ENCODE measurements at regions not wholly inside any gene's neighbourhood (a gene's known extent, or its start where the extent isn't known, plus 50 kb on each side); places are given as distances from the start of the nearest gene placed in this dataset.

- Histone ChIP-seq H3K9me3 (ENCODE audit: severe bottlenecking) (no peaks in the 10 kb centered on the region), H3K4me1 (ENCODE audit: insufficient read depth, poor library complexity, severe bottlenecking) (no peaks in the 10 kb centered on the region), H3K27me3 (ENCODE audit: insufficient read depth, poor library complexity, severe bottlenecking) (no peaks in the 10 kb centered on the region), H3K4me3 (ENCODE audit: severe bottlenecking) (no peak overlapping the region), H3K27ac (ENCODE audit: poor library complexity, severe bottlenecking) (no peak overlapping the region), H3K36me3 (ENCODE audit: low read depth) (no peaks in the 10 kb centered on the region)
- no peak for TF ChIP-seq CTCF (IDR thresholded peaks at IDR 0.05; ENCODE audit: poor library complexity, severe bottlenecking)
- DNase-seq (ENCODE audit: low spot score) (no peak), ATAC-seq (ENCODE audit: low read depth) (no peak)
These were observed 218.8 kb downstream of the TOMM20 start for GRCh38 chr1:234909851-234910250.

GRCh38 chr1:234909307-234909810, 219.3 kb downstream of the TOMM20 start:
- H3K27ac ChIP-seq (ENCODE audit: poor library complexity, severe bottlenecking) = no peak overlapping the region
- no peaks in the 10 kb centered on the region for H3K27me3 ChIP-seq (ENCODE audit: insufficient read depth, poor library complexity, severe bottlenecking)
- DNase-seq (ENCODE audit: low spot score) = no peak
- H3K9me3 ChIP-seq (ENCODE audit: severe bottlenecking) = no peaks in the 10 kb centered on the region
- H3K36me3 ChIP-seq (ENCODE audit: low read depth) = no peaks in the 10 kb centered on the region
- no peak for TF ChIP-seq CTCF (IDR thresholded peaks at IDR 0.05; ENCODE audit: poor library complexity, severe bottlenecking)
- no peaks in the 10 kb centered on the region for H3K4me1 ChIP-seq (ENCODE audit: insufficient read depth, poor library complexity, severe bottlenecking)
- no peak overlapping the region for H3K4me3 ChIP-seq (ENCODE audit: severe bottlenecking)
- no peak for ATAC-seq (ENCODE audit: low read depth)

- Histone ChIP-seq H3K27me3 (ENCODE audit: insufficient read depth, poor library complexity, severe bottlenecking) (no peaks in the 10 kb centered on the region), H3K9me3 (ENCODE audit: severe bottlenecking) (no peaks in the 10 kb centered on the region), H3K36me3 (ENCODE audit: low read depth) (no peaks in the 10 kb centered on the region), H3K27ac (ENCODE audit: poor library complexity, severe bottlenecking) (no peak overlapping the region), H3K4me3 (ENCODE audit: severe bottlenecking) (no peak overlapping the region), H3K4me1 (ENCODE audit: insufficient read depth, poor library complexity, severe bottlenecking) (no peaks in the 10 kb centered on the region)
- TF ChIP-seq CTCF (IDR thresholded peaks at IDR 0.05; ENCODE audit: poor library complexity, severe bottlenecking) = no peak
- ATAC-seq (ENCODE audit: low read depth) (no peak), DNase-seq (ENCODE audit: low spot score) (no peak)
These were observed 220.1 kb downstream of the TOMM20 start for GRCh38 chr1:234908571-234908970.

- TF ChIP-seq CTCF (IDR thresholded peaks at IDR 0.05; ENCODE audit: poor library complexity, severe bottlenecking) = no peak
- H3K27me3 ChIP-seq (ENCODE audit: insufficient read depth, poor library complexity, severe bottlenecking) = no peaks in the 10 kb centered on the region
- H3K36me3 ChIP-seq (ENCODE audit: low read depth) = no peaks in the 10 kb centered on the region
- ATAC-seq (ENCODE audit: low read depth) (no peak), DNase-seq (ENCODE audit: low spot score) (no peak)
- no peaks in the 10 kb centered on the region for H3K4me1 ChIP-seq (ENCODE audit: insufficient read depth, poor library complexity, severe bottlenecking)
- no peaks in the 10 kb centered on the region for H3K9me3 ChIP-seq (ENCODE audit: severe bottlenecking)
- no peak overlapping the region for H3K27ac ChIP-seq (ENCODE audit: poor library complexity, severe bottlenecking)
- no peak overlapping the region for H3K4me3 ChIP-seq (ENCODE audit: severe bottlenecking)
These were observed 220.7 kb downstream of the TOMM20 start for GRCh38 chr1:234907940-234908405.

GRCh38 chr1:234907208-234907939, 221.3 kb downstream of the TOMM20 start:
- DNase-seq (ENCODE audit: low spot score) (no peak), ATAC-seq (ENCODE audit: low read depth) (no peak)
- Histone ChIP-seq H3K27me3 (ENCODE audit: insufficient read depth, poor library complexity, severe bottlenecking) (no peaks in the 10 kb centered on the region), H3K27ac (ENCODE audit: poor library complexity, severe bottlenecking) (no peak overlapping the region), H3K36me3 (ENCODE audit: low read depth) (no peaks in the 10 kb centered on the region), H3K4me3 (ENCODE audit: severe bottlenecking) (no peak overlapping the region), H3K4me1 (ENCODE audit: insufficient read depth, poor library complexity, severe bottlenecking) (no peaks in the 10 kb centered on the region), H3K9me3 (ENCODE audit: severe bottlenecking) (no peaks in the 10 kb centered on the region)
- TF ChIP-seq CTCF (IDR thresholded peaks at IDR 0.05; ENCODE audit: poor library complexity, severe bottlenecking) = no peak
